ENCODE measurements at regions not wholly inside any gene's neighbourhood (a gene's known extent, or its start where the extent isn't known, plus 50 kb on each side); places are given as distances from the start of the nearest gene placed in this dataset.

DNA sequence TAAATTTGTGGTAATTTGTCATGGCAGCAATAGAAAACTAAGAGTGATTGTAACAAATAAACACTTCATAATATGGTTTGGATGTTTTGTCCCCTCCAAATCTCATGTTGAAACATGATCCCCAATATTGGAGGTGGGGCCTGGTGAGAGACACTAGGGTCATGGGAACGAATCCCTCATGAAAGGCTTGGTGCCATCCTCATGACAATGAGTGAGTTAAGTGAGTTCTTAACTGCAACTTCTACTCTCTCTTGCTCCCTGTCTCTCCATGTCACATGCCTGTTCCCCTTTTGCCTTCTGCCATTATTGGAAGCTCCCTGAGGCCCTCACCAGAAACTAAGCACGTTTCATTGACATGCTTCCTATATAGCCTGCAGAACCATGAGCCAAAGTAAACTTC is 1233.2 kb downstream of the OLFM4 start:
- TF ChIP-seq, protein P1, sequence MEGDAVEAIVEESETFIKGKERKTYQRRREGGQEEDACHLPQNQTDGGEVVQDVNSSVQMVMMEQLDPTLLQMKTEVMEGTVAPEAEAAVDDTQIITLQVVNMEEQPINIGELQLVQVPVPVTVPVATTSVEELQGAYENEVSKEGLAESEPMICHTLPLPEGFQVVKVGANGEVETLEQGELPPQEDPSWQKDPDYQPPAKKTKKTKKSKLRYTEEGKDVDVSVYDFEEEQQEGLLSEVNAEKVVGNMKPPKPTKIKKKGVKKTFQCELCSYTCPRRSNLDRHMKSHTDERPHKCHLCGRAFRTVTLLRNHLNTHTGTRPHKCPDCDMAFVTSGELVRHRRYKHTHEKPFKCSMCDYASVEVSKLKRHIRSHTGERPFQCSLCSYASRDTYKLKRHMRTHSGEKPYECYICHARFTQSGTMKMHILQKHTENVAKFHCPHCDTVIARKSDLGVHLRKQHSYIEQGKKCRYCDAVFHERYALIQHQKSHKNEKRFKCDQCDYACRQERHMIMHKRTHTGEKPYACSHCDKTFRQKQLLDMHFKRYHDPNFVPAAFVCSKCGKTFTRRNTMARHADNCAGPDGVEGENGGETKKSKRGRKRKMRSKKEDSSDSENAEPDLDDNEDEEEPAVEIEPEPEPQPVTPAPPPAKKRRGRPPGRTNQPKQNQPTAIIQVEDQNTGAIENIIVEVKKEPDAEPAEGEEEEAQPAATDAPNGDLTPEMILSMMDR (IDR thresholded peaks at IDR 0.05) = no peak
- no peak for TF ChIP-seq POLR2A (IDR thresholded peaks at IDR 0.05)

Measured in suprapubic skin (tissue), 3 donors.